ENCODE measurements at regions not wholly inside any gene's neighbourhood (a gene's known extent, or its start where the extent isn't known, plus 50 kb on each side); places are given as distances from the start of the nearest gene placed in this dataset.

DNA sequence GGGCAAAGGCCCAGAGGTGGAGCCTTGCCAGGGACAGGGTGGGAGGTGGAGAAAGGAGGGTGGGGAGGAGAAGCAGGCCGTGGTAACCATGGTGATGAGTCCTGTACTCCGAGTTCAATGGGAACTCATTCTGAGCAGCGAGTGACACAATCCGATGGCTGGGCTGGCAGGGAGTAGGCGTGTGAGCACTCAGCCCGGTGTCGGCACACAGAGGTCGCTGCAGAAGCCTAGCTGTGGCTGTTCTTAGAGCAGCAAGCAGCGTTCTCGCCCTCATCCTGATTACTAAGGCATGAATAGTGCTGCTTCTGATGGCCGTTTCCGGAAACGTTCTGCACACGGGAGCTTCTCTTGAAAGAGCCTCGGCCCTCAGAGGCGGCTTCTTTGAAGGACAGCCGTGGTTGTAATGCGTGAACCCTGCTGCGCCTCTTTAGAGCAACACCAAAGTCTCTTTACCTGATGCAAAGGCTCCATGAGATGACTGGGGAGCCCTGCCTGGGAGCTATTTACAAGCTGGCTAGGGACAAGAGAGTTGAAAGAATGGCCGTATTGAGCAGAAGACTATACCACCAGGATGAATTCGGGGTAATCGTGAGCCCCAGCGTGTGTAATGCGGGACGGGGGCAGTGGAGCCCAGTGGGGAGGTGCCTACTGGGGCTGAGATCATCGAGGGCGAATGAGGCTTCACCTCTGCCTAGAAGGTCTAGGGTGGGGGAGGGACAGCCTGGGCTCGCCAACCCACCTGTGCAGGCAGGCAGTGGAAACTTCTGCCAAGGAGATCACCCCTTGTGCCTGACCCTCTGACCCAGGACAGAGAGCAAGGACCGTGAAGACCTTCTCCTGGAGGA, 72.8 kb upstream of the PAX7 start:
- no peak overlapping the region for H3K4me3 ChIP-seq (replicated peaks in 1 of 3; ENCODE audit: insufficient read depth in 1 of 3, low read depth in 1 of 3, low read length in 3 of 3)
- H3K9me1 ChIP-seq (replicated peaks; ENCODE audit: control insufficient read depth, extremely low read depth, insufficient read depth, low read length) = no peaks in the 10 kb centered on the region
- DNase-seq (ENCODE audit: low read depth, low spot score) (no peak), FAIRE-seq (no peak)
- H3K9ac ChIP-seq (replicated peaks; ENCODE audit: extremely low read depth, insufficient read depth, low read length) = no peak overlapping the region
- H3K4me2 ChIP-seq (ENCODE audit: insufficient read depth, low read length) = no peak overlapping the region
- ChIA-PET POLR2A (no interaction called here), CTCF (interaction anchor here (1.0 kb wide), 1 partner anchor 23 kb away, joined by 3 read pairs; no protein-coding TSS in a partner anchor)
- H2AFZ ChIP-seq (ENCODE audit: low read depth, low read length) = no peak overlapping the region
- H3K9me3 ChIP-seq (replicated peaks; ENCODE audit: control insufficient read depth, insufficient read depth, low read length) = no peaks in the 10 kb centered on the region
- no TSS peak for BruUV-seq (replicated peaks)
- intact Hi-C loops (cut with micrococcal nuclease) (no loop called here), dilution Hi-C loops (cut with MboI; ENCODE audit: extremely low pct_ligation_motif_present, low sequenced_read_pairs) (no loop called here)
- no peak overlapping the region for H3K27ac ChIP-seq (ENCODE audit: insufficient read depth, low read depth, low read length)
- H3K36me3 ChIP-seq (ENCODE audit: control insufficient read depth in 2 of 2, extremely low read depth in 1 of 2, insufficient read depth in 2 of 2, low read length in 2 of 2) = no peaks in the 10 kb centered on the region
- no peaks in the 10 kb centered on the region for H4K20me1 ChIP-seq (replicated peaks; ENCODE audit: control insufficient read depth, extremely low read depth, insufficient read depth, low read length)
- H3K27me3 ChIP-seq (ENCODE audit: control insufficient read depth in 2 of 2, insufficient read depth in 2 of 2, low read length in 2 of 2) = no peaks in the 10 kb centered on the region
- H3K79me2 ChIP-seq (ENCODE audit: control insufficient read depth, insufficient read depth, low read length) = no peaks in the 10 kb centered on the region
- H3K4me1 ChIP-seq (ENCODE audit: control insufficient read depth, extremely low read depth, insufficient read depth, low read length) = no peaks in the 10 kb centered on the region
- TF ChIP-seq FOS (IDR thresholded peaks at IDR 0.05; ENCODE audit: borderline replicate concordance, insufficient read depth, low read length) (no peak), MYC (IDR thresholded peaks at IDR 0.05; ENCODE audit: low read depth, low read length) (no peak), POLR2AphosphoS5 (IDR thresholded peaks at IDR 0.05; ENCODE audit: insufficient read depth, low read depth, low read length) (no peak), EZH2 (IDR thresholded peaks at IDR 0.05; ENCODE audit: borderline replicate concordance, low read depth, low read length, severe bottlenecking) (no peak), POLR2A (IDR thresholded peaks at IDR 0.05; ENCODE audit: low read depth, low read length) (no peak), GATA2 (IDR thresholded peaks at IDR 0.05; ENCODE audit: insufficient read depth, insufficient read length, low read depth, low read length) (no peak), JUN (IDR thresholded peaks at IDR 0.05; ENCODE audit: borderline replicate concordance, insufficient read depth, insufficient read length, low read depth) (no peak)
- TF ChIP-seq, protein P1, sequence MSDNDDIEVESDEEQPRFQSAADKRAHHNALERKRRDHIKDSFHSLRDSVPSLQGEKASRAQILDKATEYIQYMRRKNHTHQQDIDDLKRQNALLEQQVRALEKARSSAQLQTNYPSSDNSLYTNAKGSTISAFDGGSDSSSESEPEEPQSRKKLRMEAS (IDR thresholded peaks at IDR 0.05; ENCODE audit: insufficient read depth, insufficient read length) = no peak
- TF ChIP-seq, protein P2, sequence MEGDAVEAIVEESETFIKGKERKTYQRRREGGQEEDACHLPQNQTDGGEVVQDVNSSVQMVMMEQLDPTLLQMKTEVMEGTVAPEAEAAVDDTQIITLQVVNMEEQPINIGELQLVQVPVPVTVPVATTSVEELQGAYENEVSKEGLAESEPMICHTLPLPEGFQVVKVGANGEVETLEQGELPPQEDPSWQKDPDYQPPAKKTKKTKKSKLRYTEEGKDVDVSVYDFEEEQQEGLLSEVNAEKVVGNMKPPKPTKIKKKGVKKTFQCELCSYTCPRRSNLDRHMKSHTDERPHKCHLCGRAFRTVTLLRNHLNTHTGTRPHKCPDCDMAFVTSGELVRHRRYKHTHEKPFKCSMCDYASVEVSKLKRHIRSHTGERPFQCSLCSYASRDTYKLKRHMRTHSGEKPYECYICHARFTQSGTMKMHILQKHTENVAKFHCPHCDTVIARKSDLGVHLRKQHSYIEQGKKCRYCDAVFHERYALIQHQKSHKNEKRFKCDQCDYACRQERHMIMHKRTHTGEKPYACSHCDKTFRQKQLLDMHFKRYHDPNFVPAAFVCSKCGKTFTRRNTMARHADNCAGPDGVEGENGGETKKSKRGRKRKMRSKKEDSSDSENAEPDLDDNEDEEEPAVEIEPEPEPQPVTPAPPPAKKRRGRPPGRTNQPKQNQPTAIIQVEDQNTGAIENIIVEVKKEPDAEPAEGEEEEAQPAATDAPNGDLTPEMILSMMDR (IDR thresholded peaks at IDR 0.05; ENCODE audit: extremely low read depth in 1 of 2, insufficient read depth in 1 of 2, low read depth in 1 of 2, low read length in 2 of 2) = no peak
